HepG2 (cell line): ENCODE measurements at regions not wholly inside any gene's neighbourhood (a gene's known extent, or its start where the extent isn't known, plus 50 kb on each side); places are given as distances from the start of the nearest gene placed in this dataset.

Source experiments
- MATR3 ChIP-seq: sonication (generic); formaldehyde crosslinking; IDR thresholded peaks from 2 replicates; pipeline ENCODE4 v1.4.0; 2020; ENCODE audit warnings: missing genetic modification reagents
- RBFOX2 ChIP-seq: fragments of 200-400 bp; formaldehyde crosslinking; IDR thresholded peaks from 2 replicates; pipeline ENCODE4 v1.6.1; 2017; ENCODE audit warnings: low read depth, mild to moderate bottlenecking, low read length
- YY1 ChIP-seq: IDR thresholded peaks from 2 replicates; pipeline ENCODE4 v1.6.1; 2011; ENCODE audit warnings: low read length, low read depth, moderate library complexity, mild to moderate bottlenecking; ENCODE audit not compliant: insufficient read depth, insufficient replicate concordance
- ZBTB3 ChIP-seq: sonication (generic); formaldehyde crosslinking; IDR thresholded peaks from 2 replicates; pipeline ENCODE4 v1.4.0; 2020; ENCODE audit warnings: low read depth, mild to moderate bottlenecking, moderate library complexity, missing genetic modification reagents, borderline replicate concordance
- ZNF232 ChIP-seq: sonication (generic); formaldehyde crosslinking; IDR thresholded peaks from 2 replicates; pipeline ENCODE4 v1.4.0; 2020; ENCODE audit warnings: missing genetic modification reagents, borderline replicate concordance
- TF ChIP-seq, protein P1 (sequence below): sonication (generic); formaldehyde crosslinking; IDR thresholded peaks from 2 replicates; pipeline ENCODE4 v1.5.0; 2020; ENCODE audit warnings: mild to moderate bottlenecking, missing genetic modification reagents, moderate library complexity

DNA sequence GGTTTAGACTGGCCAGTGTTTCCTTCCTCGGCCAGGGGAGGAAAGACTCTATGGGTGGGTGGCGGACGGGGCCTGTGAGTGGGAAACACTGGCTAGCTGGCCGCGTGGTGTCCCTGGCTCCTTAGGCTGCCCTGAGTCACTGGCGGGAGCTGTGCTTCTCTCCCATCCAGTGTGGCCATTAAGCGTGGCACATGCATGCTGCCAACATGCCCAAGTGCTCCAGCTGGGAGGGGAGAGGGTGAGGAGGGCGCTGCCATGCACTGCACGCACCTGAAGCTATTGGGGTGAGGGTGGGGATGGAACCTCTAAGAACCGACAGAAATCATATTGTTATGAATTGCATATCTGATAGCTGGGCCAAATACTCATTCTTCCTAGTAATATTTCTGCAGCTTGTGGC lies 270.8 kb downstream of the CALCRL start:
- no peak for TF ChIP-seq ZNF232 (CRISPR knock-in tag)
- no peak for TF ChIP-seq RBFOX2
- TF ChIP-seq, protein P1, sequence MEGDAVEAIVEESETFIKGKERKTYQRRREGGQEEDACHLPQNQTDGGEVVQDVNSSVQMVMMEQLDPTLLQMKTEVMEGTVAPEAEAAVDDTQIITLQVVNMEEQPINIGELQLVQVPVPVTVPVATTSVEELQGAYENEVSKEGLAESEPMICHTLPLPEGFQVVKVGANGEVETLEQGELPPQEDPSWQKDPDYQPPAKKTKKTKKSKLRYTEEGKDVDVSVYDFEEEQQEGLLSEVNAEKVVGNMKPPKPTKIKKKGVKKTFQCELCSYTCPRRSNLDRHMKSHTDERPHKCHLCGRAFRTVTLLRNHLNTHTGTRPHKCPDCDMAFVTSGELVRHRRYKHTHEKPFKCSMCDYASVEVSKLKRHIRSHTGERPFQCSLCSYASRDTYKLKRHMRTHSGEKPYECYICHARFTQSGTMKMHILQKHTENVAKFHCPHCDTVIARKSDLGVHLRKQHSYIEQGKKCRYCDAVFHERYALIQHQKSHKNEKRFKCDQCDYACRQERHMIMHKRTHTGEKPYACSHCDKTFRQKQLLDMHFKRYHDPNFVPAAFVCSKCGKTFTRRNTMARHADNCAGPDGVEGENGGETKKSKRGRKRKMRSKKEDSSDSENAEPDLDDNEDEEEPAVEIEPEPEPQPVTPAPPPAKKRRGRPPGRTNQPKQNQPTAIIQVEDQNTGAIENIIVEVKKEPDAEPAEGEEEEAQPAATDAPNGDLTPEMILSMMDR (CRISPR knock-in tag), result no peak
- TF ChIP-seq YY1, result no peak
- TF ChIP-seq MATR3 (CRISPR knock-in tag), result no peak
- TF ChIP-seq ZBTB3 (CRISPR knock-in tag), result no peak
